ENCODE measurements at regions not wholly inside any gene's neighbourhood (a gene's known extent, or its start where the extent isn't known, plus 50 kb on each side); places are given as distances from the start of the nearest gene placed in this dataset.

DNA sequence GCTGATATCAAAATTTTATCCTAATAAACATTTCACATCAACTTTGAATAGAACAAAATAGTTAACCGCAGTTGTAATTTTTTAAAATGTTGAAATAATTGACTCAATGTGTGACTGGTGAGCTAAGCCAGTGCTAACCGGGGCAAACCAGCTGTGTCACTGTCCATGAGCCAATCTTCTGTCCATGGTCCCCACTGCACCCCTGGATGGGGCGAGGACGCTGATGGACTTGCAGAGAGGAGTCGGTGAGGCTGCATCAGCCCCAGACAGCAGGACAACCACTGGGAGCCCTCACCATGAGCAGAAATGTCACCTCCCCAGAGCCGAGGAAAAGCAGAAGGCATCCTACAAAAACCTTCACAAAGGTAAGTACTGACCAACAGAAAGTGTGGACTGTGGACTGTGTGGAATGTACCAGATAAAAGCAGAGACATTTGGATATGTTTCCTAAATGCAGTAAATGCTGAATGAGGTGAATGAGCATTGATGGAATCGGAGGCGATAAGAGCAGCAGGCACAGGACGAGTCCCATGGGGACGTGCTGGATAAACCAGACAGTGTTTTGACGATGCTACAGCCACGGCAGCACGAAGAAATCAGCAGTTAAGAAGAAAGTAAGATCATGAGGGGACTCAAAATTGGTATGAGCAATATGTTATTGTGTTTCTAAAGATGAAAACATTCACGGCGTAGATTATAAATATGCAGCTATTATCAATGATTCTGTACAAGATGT is 115.0 kb upstream of the BACE2 start:
- TF ChIP-seq, protein P1, sequence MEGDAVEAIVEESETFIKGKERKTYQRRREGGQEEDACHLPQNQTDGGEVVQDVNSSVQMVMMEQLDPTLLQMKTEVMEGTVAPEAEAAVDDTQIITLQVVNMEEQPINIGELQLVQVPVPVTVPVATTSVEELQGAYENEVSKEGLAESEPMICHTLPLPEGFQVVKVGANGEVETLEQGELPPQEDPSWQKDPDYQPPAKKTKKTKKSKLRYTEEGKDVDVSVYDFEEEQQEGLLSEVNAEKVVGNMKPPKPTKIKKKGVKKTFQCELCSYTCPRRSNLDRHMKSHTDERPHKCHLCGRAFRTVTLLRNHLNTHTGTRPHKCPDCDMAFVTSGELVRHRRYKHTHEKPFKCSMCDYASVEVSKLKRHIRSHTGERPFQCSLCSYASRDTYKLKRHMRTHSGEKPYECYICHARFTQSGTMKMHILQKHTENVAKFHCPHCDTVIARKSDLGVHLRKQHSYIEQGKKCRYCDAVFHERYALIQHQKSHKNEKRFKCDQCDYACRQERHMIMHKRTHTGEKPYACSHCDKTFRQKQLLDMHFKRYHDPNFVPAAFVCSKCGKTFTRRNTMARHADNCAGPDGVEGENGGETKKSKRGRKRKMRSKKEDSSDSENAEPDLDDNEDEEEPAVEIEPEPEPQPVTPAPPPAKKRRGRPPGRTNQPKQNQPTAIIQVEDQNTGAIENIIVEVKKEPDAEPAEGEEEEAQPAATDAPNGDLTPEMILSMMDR (IDR thresholded peaks at IDR 0.05) = no peak
- no peak for TF ChIP-seq POLR2A (IDR thresholded peaks at IDR 0.05)
